Renal cortex interstitium (tissue), 11 donors: ENCODE measurements at regions not wholly inside any gene's neighbourhood (a gene's known extent, or its start where the extent isn't known, plus 50 kb on each side); places are given as distances from the start of the nearest gene placed in this dataset.
A peak's percentile ranks its signal among the peaks of the same experiment; 100 is the strongest.

Experiments used
- DNase-seq, 11 donors: peaks; one replicate each; pipeline ENCODE4 v3.0.0-alpha.2; 2013; ENCODE audit warnings: low read depth in 9 of 11, low spot score in 4 of 11; ENCODE audit errors: extremely low read depth in 1 of 11

GRCh38 chr15:57819646-57820045 is 113.1 kb downstream of the POLR2M start:
- DNase-seq, result no peak

- DNase-seq, result no peak
Measured at GRCh38 chr15:57820119-57820518, 113.6 kb downstream of the POLR2M start.

- DNase-seq, result no peak
Measured at GRCh38 chr15:57821826-57822225, 115.3 kb downstream of the POLR2M start.

GRCh38 chr15:57823325-57823882 is 116.9 kb downstream of the POLR2M start:
- no peak for DNase-seq

- DNase-seq, result no peak
Measured at GRCh38 chr15:57824186-57824585, 117.7 kb downstream of the POLR2M start.

- no peak for DNase-seq
Measured at GRCh38 chr15:57827021-57827420, 120.5 kb downstream of the POLR2M start.

- DNase-seq, result no peak
Measured at GRCh38 chr15:57827971-57828370, 121.5 kb downstream of the POLR2M start.

GRCh38 chr15:57832183-57832582 is 125.7 kb downstream of the POLR2M start:
- no peak for DNase-seq

GRCh38 chr15:57835119-57835518 is 128.6 kb downstream of the POLR2M start:
- DNase-seq, result no peak

- no peak for DNase-seq
Measured at GRCh38 chr15:57849317-57849716, 142.8 kb downstream of the POLR2M start.

- no peak for DNase-seq
Measured at GRCh38 chr15:57854531-57854930, 148.0 kb downstream of the POLR2M start.

GRCh38 chr15:57857871-57858270 is 151.4 kb downstream of the POLR2M start:
- DNase-seq, result no peak

- no peak for DNase-seq
Measured at GRCh38 chr15:57859130-57859685, 152.7 kb downstream of the POLR2M start.

GRCh38 chr15:57861034-57861638 is 154.6 kb downstream of the POLR2M start:
- DNase-seq, result peak; percentile 26 to 64 (median 49)

- DNase-seq, result no peak
Measured at GRCh38 chr15:57861815-57862586, 155.5 kb downstream of the POLR2M start.

GRCh38 chr15:57862761-57863160 is 156.2 kb downstream of the POLR2M start:
- DNase-seq, result no peak

GRCh38 chr15:57865294-57865693 is 158.8 kb downstream of the POLR2M start:
- DNase-seq, result no peak

- peak in 6 of 11 donors; percentile 12 to 27 (median 16) for DNase-seq
Measured at GRCh38 chr15:57866149-57866736, 159.7 kb downstream of the POLR2M start.

GRCh38 chr15:57867970-57868798 is 161.7 kb downstream of the POLR2M start:
- no peak for DNase-seq
